OCI-LY3 (cell line): ENCODE measurements at regions not wholly inside any gene's neighbourhood (a gene's known extent, or its start where the extent isn't known, plus 50 kb on each side); places are given as distances from the start of the nearest gene placed in this dataset.
"Not testable (repeated sequence)": the region's sequence is repeated elsewhere in the genome, so short reads cannot be mapped to it uniquely, and the experiment has no call there.

Experiments used
- H2AFZ ChIP-seq: fragments of 200-600, 300-600 bp; shearing (Covaris generic); 2 replicates; pipeline ENCODE4 v1.6.0; 2014; ENCODE audit warnings: antibody characterized with exemption, low read depth, low read length
- H3K27ac ChIP-seq: fragments of 200-600, 300-600 bp; sonication (generic); 2 replicates; pipeline ENCODE4 v1.5.1; 2014; ENCODE audit warnings: mild to moderate bottlenecking, low read length, moderate library complexity, mixed read lengths
- H3K27me3 ChIP-seq: fragments of 200-600, 300-600 bp; sonication (generic); 2 replicates; pipeline ENCODE4 v1.6.1; 2014; ENCODE audit warnings: low read depth, low read length, mixed read lengths
- H3K36me3 ChIP-seq: fragments of 200-600, 300-600 bp; sonication (generic); replicated peaks from 2 replicates; pipeline ENCODE3; 2014; ENCODE audit warnings: low read depth, low read length, mixed read lengths
- H3K4me1 ChIP-seq: fragments of 300-600, 200-600 bp; sonication (generic); 2 replicates; pipeline ENCODE4 v1.6.1; 2014; ENCODE audit warnings: low read length, mixed read lengths
- H3K4me2 ChIP-seq: fragments of 200-600, 300-600 bp; sonication (generic); 2 replicates; pipeline ENCODE4 v1.6.1; 2014; ENCODE audit warnings: low read length, mixed read lengths
- H3K4me3 ChIP-seq: fragments of 300-600, 200-600 bp; sonication (generic); 2 replicates; pipeline ENCODE4 v1.5.1; 2014; ENCODE audit warnings: antibody characterized with exemption, mild to moderate bottlenecking, low read length, moderate library complexity
- H3K79me2 ChIP-seq: fragments of 300-600, 200-600 bp; shearing (Covaris generic); 2 replicates; pipeline ENCODE4 v1.6.1; 2014; ENCODE audit warnings: mild to moderate bottlenecking, low read length, mixed read lengths
- H3K9ac ChIP-seq: fragments of 300-600, 200-600 bp; shearing (Covaris generic); 2 replicates; pipeline ENCODE4 v1.6.0; 2014; ENCODE audit warnings: mild to moderate bottlenecking, low read length, moderate library complexity
- H3K9me3 ChIP-seq: fragments of 200-600, 300-600 bp; shearing (Covaris generic); 2 replicates; pipeline ENCODE4 v1.6.1; 2014; ENCODE audit warnings: low read length, mixed read lengths; ENCODE audit not compliant: insufficient read depth
- H4K20me1 ChIP-seq: fragments of 200-600, 300-600 bp; sonication (generic); 2 replicates; pipeline ENCODE4 v1.6.1; 2016; ENCODE audit warnings: low read length, mixed read lengths; ENCODE audit not compliant: insufficient read depth
- EZH2phosphoT487 ChIP-seq: fragments of 200-600 bp; shearing (Covaris generic); IDR thresholded peaks from 2 replicates; pipeline ENCODE4 v1.6.1; 2018; ENCODE audit warnings: antibody characterized with exemption, mixed run types, low read depth
- TF ChIP-seq, protein P1 (sequence below): fragments of 200-600, 300-600 bp; sonication (generic); IDR thresholded peaks from 2 replicates; pipeline ENCODE4 v1.5.1; 2014; ENCODE audit warnings: antibody characterized with exemption, low read length, low read depth

DNA sequence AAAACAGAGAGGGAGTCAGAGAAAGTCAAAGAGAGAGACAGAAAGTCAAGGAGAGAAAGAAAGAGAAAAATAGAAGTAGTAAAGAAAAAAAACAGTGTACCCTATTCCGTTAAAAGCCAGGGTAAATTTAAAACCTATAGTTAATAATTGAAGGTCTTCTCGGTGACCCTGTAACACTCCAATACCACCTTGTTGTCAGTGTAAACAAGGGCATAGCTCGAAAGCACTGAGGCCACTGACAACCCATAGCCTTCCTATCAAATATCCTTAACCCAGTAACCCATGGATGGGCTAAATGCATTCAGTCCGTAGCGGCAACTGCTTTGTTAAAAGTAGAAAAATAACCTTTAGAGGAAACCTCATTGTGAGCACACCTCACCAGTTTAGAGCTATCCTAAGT, 100.4 kb downstream of the ZNF467 start:
- H3K9me3 ChIP-seq: no peaks in the 10 kb centered on the region
- H2AFZ ChIP-seq: no peak overlapping the region
- H3K9ac ChIP-seq: no peak overlapping the region
- H3K4me3 ChIP-seq: no peak overlapping the region
- no peaks in the 10 kb centered on the region for H4K20me1 ChIP-seq
- TF ChIP-seq EZH2phosphoT487: no peak
- TF ChIP-seq, protein P1, sequence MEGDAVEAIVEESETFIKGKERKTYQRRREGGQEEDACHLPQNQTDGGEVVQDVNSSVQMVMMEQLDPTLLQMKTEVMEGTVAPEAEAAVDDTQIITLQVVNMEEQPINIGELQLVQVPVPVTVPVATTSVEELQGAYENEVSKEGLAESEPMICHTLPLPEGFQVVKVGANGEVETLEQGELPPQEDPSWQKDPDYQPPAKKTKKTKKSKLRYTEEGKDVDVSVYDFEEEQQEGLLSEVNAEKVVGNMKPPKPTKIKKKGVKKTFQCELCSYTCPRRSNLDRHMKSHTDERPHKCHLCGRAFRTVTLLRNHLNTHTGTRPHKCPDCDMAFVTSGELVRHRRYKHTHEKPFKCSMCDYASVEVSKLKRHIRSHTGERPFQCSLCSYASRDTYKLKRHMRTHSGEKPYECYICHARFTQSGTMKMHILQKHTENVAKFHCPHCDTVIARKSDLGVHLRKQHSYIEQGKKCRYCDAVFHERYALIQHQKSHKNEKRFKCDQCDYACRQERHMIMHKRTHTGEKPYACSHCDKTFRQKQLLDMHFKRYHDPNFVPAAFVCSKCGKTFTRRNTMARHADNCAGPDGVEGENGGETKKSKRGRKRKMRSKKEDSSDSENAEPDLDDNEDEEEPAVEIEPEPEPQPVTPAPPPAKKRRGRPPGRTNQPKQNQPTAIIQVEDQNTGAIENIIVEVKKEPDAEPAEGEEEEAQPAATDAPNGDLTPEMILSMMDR: no peak
- no peaks in the 10 kb centered on the region for H3K36me3 ChIP-seq
- H3K27me3 ChIP-seq: peaks cover 19% of the 10 kb centered on the region
- no peak overlapping the region for H3K4me2 ChIP-seq
- H3K79me2 ChIP-seq: no peaks in the 10 kb centered on the region
- no peaks in the 10 kb centered on the region; the same call in 1 of the 2 replicates for H3K4me1 ChIP-seq
- no peak overlapping the region for H3K27ac ChIP-seq

DNA sequence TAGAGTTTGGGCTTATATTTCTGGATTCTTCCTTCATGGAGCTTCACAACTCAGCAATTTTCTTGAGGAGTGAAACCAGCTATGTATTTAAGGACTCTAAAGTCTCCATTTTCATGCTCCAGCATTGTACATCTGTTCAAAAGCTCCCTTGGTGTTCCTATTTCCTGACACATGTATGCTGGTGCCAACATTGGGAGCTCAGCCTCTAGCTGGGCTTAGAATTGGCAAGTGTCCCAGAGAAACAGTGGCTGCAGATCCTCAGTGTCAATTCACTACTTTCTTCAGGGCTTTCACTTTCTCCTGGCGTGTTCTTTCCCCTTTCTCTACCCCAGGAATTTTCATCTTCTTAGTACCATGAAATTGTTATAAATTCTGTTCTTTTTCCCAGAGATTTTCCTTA, 103.1 kb downstream of the ZNF467 start:
- no peaks in the 10 kb centered on the region for H3K79me2 ChIP-seq
- no peaks in the 10 kb centered on the region; the same call in 1 of the 2 replicates for H3K4me1 ChIP-seq
- no peaks in the 10 kb centered on the region for H3K9me3 ChIP-seq
- H3K27me3 ChIP-seq: peaks cover 33% of the 10 kb centered on the region
- H3K4me2 ChIP-seq: no peak overlapping the region; the same call in 1 of the 2 replicates
- no peak for TF ChIP-seq EZH2phosphoT487
- TF ChIP-seq, protein P1: no peak
- no peak overlapping the region for H3K4me3 ChIP-seq
- H2AFZ ChIP-seq: no peak overlapping the region; the same call in 1 of the 2 replicates
- H3K9ac ChIP-seq: no peak overlapping the region
- H3K36me3 ChIP-seq: no peaks in the 10 kb centered on the region
- no peak overlapping the region for H3K27ac ChIP-seq
- H4K20me1 ChIP-seq: no peaks in the 10 kb centered on the region

DNA sequence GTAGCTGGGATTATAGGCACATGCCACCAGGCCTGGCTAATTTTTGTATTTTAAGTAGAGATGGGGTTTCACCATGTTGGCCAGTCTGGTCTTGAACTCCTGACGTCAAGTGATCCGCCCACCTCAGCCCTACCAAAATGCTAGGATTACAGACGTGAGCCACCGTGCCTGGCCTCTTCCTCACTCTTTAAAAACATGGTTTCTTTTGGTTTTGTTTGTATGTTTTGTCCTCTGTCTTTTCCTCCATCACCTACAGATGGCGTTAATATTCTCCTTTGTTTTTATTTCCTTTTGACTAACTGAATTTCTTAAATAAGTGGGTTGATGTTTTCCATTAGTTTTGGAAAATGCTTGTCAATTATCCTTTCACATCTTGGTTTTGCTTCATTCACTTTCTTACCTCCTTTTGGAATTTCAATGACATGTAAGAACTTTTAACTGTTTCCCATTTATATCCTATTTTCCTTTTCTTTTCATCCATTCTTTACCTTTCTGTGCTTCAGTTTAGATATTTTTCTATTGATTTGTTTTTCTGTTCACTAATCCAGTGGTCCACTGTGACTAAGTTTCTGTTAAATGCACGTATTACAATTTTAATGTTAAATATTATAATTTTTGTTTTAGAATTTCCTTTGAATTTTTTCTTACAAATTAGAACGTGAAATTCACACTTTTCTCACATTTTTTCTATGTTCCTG, 104.1 kb downstream of the ZNF467 start:
- peaks cover 33% of the 10 kb centered on the region for H3K27me3 ChIP-seq
- no peaks in the 10 kb centered on the region for H3K79me2 ChIP-seq

DNA sequence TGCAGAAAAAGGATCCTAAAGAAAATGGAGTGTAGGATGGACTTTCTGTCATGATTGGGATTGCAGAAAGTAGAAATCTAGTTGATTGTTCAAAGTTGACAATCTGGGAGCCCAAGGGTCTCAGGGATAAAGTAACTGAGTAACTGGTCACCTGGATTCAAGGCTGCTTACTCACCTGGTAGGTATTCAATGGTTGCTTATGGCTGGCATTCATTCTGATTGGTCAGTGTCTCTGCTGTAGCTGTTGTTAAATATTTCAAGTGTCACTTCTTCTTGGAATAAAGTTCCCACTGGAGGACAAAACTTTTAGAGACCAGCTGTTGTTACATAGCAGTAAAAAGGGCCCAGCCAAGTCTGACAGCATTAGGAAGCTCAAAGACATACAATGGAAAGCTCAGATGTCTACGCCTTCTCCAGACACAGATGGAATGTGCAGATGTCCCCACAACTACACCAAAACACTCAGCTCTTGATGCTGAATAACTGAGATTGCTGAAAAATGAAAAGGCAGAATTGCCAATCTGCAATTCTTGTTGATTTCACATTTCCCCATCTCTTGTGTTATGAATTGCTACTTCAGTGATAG, 106.9 kb downstream of the ZNF467 start:
- H3K9ac ChIP-seq: no peak overlapping the region
- no peaks in the 10 kb centered on the region for H3K36me3 ChIP-seq
- TF ChIP-seq, protein P1: no peak
- no peak for TF ChIP-seq EZH2phosphoT487
- peaks cover 35% of the 10 kb centered on the region for H3K27me3 ChIP-seq
- no peaks in the 10 kb centered on the region; the same call in 1 of the 2 replicates for H3K4me1 ChIP-seq
- H3K4me2 ChIP-seq: no peak overlapping the region
- no peaks in the 10 kb centered on the region for H3K9me3 ChIP-seq
- H2AFZ ChIP-seq: no peak overlapping the region
- no peak overlapping the region for H3K4me3 ChIP-seq
- no peak overlapping the region for H3K27ac ChIP-seq
- H3K79me2 ChIP-seq: no peaks in the 10 kb centered on the region
- H4K20me1 ChIP-seq: no peaks in the 10 kb centered on the region

More for the DNA sequence above, 104.1 kb downstream of the ZNF467 start:
- Histone ChIP-seq H3K4me1 (no peaks in the 10 kb centered on the region; the same call in 1 of the 2 replicates), H3K4me2 (peak overlapping the region; percentile 51; the same call in 1 of the 2 replicates), H3K4me3 (no peak overlapping the region), H4K20me1 (no peaks in the 10 kb centered on the region), H3K9me3 (no peaks in the 10 kb centered on the region), H3K36me3 (no peaks in the 10 kb centered on the region), H2AFZ (no peak overlapping the region), H3K9ac (no peak overlapping the region), H3K27ac (no peak overlapping the region)
- TF ChIP-seq EZH2phosphoT487: no peak
- TF ChIP-seq, protein P1: peak; percentile 55

DNA sequence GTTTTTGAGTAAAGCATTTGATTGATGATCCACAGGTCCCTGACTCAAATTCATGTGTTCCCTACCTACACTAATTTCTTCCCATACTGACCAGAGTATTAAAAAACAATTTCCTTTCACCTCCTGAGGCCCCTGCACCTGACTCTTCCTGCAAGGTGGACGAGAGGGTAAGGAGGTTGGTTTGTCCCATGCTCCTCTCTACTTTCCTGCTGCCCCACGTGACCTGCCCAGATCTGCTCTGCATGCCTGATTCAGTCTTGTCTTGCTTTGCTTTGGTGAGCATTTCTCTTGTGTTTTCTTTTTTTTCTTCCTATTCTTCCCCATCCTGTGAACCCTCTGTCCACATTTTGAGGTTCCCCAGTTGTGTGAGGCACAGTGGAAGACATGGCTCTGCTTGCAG, 107.8 kb downstream of the ZNF467 start:
- H3K27me3 ChIP-seq: peaks cover 35% of the 10 kb centered on the region
- not testable (repeated sequence) for H3K36me3 ChIP-seq, H4K20me1 ChIP-seq, H2AFZ ChIP-seq, H3K79me2 ChIP-seq, H3K27ac ChIP-seq, H3K9ac ChIP-seq, H3K9me3 ChIP-seq, H3K4me3 ChIP-seq, H3K4me1 ChIP-seq, H3K4me2 ChIP-seq
